Stimulated activated CD4-positive, alpha-beta T cell treated with anti-CD3 and anti-CD28 coated beads, Interleukin-1b, Interleukin-23, amount 100 ng/mL, for 4 hours (primary cell): ENCODE measurements at regions not wholly inside any gene's neighbourhood (a gene's known extent, or its start where the extent isn't known, plus 50 kb on each side); places are given as distances from the start of the nearest gene placed in this dataset.

Experiments used
- DNase-seq, 2 donors: peaks; one replicate each; pipeline ENCODE4 v3.0.0-alpha.2; 2020; ENCODE audit warnings: low read depth in 2 of 2

DNA sequence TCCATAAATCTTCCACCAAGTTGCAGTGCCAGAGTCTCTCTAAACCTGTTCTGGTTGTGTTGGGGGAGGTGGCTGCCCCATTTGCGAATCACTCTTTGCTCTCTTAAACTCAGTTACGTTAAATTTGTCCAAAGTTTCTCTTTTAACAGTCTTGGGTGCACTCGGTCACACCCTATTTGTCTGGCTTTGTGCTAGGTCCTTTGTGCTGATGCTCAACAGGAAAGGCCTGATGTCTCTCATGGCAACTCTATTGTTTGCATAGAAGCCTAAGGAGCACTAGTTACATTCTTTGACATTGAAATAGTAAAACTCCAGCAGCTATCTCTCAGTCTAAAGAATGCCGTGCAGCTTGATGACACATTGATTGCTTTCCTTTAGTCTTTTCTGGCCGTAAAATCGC is 105.1 kb downstream of the TRMT11 start:
- DNase-seq = no peak

GRCh38 chr6:126093108-126093507 is 106.8 kb downstream of the TRMT11 start:
- DNase-seq = no peak

- no peak for DNase-seq
Measured at GRCh38 chr6:126094411-126094810, 108.1 kb downstream of the TRMT11 start.

DNA sequence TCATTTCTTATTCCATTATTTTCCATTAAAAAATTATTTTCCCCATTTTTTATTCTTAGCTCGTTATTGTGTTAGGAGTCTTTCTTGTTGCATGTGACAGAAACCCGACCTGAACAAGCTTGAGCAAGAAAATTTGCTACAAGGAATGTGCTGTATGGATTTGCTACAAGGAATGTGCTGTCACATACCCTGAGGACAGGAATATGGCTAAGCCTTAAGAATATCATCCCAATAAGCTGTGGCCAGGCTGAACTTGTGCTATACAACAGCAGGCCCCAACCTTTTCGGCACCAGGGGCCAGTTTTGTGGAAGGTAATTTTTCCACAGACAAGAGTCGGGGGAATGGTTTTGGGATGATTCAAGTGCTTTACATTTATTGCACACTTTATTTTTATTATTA is 114.0 kb downstream of the TRMT11 start:
- no peak for DNase-seq

- DNase-seq = no peak
Measured at GRCh38 chr6:126102358-126102757, 116.0 kb downstream of the TRMT11 start.

DNA sequence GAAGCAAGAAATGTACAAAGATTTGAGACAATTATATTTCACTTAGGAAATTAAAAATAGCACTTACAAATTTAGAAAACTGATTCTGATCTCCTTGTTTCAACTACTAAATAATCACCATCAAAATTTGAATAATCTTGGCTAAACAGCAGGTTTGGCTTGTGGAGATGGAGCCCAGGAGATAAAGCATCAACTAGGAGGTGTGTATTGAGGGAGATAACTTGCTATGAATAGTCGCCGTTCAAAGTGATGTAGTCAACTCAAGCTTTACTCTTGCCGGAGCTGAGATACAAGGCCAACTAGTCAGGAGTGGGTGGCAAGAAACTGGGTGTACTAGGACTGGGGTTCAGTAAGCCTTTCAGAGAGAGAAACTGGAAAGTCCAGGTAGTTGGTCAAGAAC is 117.7 kb downstream of the TRMT11 start:
- no peak for DNase-seq

GRCh38 chr6:126107475-126108166 is 121.3 kb downstream of the TRMT11 start:
- no peak for DNase-seq

- DNase-seq = no peak
Measured at GRCh38 chr6:126110512-126111270, 124.4 kb downstream of the TRMT11 start.

GRCh38 chr6:126111327-126111726 is 125.0 kb downstream of the TRMT11 start:
- DNase-seq = no peak

DNA sequence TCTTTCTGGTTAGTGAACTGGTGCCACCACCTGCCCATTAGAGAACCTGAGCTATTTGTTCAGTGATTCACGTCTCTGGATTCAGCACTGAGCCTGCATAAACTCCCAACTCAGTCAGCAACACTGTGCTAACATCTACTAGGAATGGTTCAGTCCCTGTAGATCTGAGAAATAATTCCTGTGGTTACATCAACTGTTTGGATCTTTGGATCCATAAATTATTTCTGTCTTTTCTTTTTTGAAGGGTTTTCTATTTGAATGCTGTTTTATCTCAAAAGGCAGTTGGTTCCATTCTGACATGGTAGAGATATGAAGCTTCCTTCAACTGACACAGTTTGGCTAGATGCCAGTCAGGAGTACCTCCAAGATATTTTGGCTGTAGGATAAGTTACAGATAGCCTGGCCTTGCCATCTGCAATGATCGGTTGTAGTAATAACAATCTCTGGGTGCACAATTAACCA is 125.9 kb downstream of the TRMT11 start:
- DNase-seq = no peak

GRCh38 chr6:126113261-126113660 is 126.9 kb downstream of the TRMT11 start:
- DNase-seq = no peak

GRCh38 chr6:126117251-126117650 is 130.9 kb downstream of the TRMT11 start:
- DNase-seq = no peak

GRCh38 chr6:126118058-126118755 is 131.9 kb downstream of the TRMT11 start:
- DNase-seq = no peak

DNA sequence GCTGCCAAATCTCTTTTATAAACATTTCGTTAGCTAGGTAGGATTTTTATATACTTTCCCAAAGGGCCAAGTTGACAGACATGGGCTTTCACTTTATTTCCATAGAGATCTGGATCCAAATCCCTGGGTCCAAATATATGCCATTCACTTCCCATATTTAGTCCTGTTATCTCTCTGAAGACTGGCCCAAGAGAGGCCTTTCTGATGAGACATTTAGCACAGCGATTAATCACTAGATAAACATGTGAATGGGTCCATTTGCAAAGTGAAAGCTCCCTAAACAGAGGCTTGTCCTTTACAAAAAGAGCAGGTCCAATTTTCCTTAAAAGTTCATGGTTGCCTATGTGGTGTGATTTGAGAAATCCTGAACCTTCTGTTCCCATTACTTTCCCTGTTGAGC is 132.6 kb downstream of the TRMT11 start:
- no peak for DNase-seq

DNA sequence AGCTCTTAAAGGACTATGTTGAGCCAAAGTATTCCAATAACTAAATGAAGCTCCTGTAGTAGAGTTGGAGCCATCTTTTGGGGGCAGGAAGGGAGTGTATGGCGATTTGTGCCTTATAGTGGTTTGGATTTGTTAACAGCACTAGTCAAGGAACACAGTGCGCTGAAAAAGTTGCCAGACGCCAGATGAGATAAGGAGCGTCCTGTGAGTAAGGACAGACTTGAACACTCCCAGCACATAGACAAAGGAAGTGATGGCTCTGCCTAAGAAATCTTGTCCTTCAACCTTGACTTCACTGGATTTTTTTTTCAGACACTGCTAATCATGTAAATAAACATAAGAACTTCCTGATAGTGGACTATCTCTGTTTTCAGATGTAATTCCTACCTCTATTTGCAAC is 136.9 kb downstream of the TRMT11 start:
- DNase-seq = no peak

GRCh38 chr6:126127659-126128058 is 141.3 kb downstream of the TRMT11 start:
- DNase-seq = no peak

- DNase-seq = no peak
Measured at GRCh38 chr6:126131246-126131645, 144.9 kb downstream of the TRMT11 start.

DNA sequence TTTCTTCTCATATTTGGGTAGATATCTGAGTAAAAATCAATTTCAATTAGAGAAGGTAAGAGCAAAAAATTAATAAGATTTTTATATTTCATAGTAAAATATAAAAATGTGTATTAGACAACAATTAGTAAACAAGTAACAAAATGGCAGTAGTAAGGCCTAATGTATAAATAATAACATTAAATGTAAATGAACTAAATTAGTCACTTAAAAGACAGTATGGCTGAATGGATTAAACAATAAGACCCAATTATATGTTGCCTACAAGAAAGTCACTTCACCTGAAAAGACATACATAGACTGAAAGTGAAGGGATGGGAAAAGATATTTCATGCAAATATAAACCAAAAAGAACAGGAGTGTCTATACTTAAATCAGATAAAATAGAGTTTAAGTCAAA is 147.6 kb downstream of the TRMT11 start:
- no peak for DNase-seq

- DNase-seq = no peak
Measured at GRCh38 chr6:126134491-126134890, 148.2 kb downstream of the TRMT11 start.

GRCh38 chr6:126140015-126140414 is 153.7 kb downstream of the TRMT11 start:
- DNase-seq = no peak

GRCh38 chr6:126143761-126144251 is 157.5 kb downstream of the TRMT11 start:
- no peak for DNase-seq

DNA sequence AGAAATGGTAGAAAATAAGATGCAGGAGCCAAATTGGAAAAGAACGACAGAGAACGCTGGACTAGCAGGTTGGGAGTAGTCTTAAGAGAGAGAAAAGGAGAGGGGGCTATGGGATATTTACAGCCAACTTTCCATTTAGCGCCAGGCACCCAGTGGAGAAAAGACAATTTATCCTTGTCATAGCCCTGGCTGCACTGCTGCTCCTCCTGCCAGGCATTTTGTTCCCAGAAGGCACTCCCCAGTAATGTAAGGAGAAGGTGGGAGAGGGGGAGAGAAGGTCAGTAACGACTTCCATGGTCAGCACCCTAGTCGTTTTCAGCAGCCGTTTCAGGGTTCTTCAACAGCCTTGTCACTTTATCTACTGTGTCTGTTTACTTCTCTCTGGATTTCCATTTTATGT is 159.0 kb downstream of the TRMT11 start:
- DNase-seq = no peak
